DMS53 (cell line): ENCODE measurements at regions not wholly inside any gene's neighbourhood (a gene's known extent, or its start where the extent isn't known, plus 50 kb on each side); places are given as distances from the start of the nearest gene placed in this dataset.

Experiments used
- DNase-seq: peaks from one replicate; lab custom pipeline; 2025; lab: John Stamatoyannopoulos, UW

GRCh38 chr10:62880162-62880561 lies 64.0 kb upstream of the EGR2 start:
- DNase-seq: no peak

DNA sequence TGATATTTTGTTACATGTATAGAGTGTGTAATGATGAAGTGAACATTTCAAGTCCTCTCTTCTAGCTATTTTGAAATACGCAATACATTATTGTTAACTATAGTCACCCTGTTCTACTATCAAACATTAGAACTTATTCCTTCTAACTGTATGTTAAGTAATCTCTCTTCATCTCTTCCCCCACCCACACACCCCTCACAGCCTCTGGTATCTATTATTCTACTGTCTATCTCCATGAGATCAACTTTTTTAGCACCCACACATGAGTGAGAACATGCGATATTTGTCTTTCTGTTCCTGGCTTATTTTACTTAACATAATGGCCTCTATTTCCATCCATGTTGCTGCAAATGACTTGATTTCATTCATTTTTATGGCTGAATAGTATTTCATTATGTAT lies 57.7 kb upstream of the EGR2 start:
- DNase-seq: no peak

DNA sequence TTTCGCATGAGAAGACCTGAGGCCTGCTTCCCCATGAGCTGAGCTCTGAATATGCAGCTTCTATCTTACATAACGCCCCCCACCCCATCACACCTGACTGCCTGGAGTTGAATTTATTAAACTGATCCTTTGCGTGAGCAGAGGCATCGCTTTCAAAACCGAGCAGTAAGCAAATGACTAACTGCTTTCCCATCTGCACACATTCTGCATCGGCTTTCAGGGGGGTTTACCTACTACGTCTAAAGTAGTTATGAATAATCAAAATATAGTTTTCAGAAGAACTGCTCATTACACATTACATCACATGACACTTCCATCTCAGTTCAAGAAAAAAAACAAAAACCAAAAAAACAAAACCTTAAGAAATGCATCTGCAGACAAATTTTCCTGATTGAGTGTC lies 54.7 kb upstream of the EGR2 start:
- DNase-seq: no peak

DNA sequence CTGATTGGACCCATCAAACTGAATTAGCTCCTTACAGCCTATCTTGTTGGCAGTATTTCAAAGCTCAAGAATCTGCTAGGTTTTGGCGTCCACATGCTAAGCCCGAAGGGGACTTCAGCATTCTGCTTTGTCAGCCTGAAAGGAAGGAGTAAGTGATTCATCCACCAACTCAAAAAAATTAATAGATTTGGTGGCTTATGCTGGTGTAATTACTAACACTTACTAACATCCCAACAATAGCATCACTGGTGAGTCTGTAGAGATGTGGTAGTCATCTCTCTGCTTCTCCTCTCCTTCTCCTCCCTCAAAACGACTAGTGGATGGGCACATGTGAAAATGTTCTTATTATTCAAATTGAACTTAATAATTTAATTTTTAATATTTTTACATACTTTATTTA lies 53.8 kb upstream of the EGR2 start:
- no peak for DNase-seq

DNA sequence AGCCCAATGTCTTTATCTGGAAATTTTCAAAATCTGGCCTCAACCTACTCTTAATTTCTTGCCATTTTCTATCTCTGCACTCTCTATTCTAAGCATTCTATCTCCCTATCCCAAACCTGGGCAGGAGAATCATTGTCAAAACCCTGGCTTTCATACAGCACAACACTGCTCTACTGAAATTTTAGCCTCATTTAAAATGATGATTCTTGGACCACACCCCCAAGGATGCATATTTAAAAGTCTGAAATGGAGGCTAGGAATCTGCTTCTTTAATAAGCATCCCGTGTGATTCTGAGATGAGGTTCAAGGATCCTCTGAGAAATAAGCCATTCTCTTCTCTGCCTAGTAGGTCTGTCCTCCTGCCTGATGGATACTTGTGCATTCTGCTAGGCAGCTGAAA lies 50.8 kb upstream of the EGR2 start:
- DNase-seq: no peak

GRCh38 chr10:62866451-62866850 lies 50.3 kb upstream of the EGR2 start:
- no peak for DNase-seq
